Astrocyte (in vitro differentiated cells and primary cell): ENCODE measurements at regions not wholly inside any gene's neighbourhood (a gene's known extent, or its start where the extent isn't known, plus 50 kb on each side); places are given as distances from the start of the nearest gene placed in this dataset.

ENCODE experiments used
- DNase-seq: peaks from one replicate; pipeline ENCODE4 v3.0.0-alpha.2; 2010; ENCODE audit warnings: low read depth
- FAIRE-seq: peaks from 2 replicates; lab custom pipeline; 2011; peaks lifted over from hg19 to GRCh38; lab: Jason Lieb, UNC
- H2AFZ ChIP-seq: 2 replicates; pipeline ENCODE4 v1.6.0; 2012; ENCODE audit warnings: low read depth, low read length, inconsistent platforms
- H3K27ac ChIP-seq: 2 replicates; pipeline ENCODE4 v1.5.1; 2011; ENCODE audit warnings: low read depth, low read length, inconsistent platforms
- H3K27me3 ChIP-seq: 2 replicates; pipeline ENCODE4 v1.6.0; 2011; ENCODE audit warnings: low read length, inconsistent platforms; ENCODE audit not compliant: insufficient read depth
- H3K36me3 ChIP-seq: 2 replicates; pipeline ENCODE4 v1.5.1; 2011; ENCODE audit warnings: low read length, inconsistent platforms; ENCODE audit not compliant: insufficient read depth
- H3K4me1 ChIP-seq: 2 replicates; pipeline ENCODE4 v1.5.1; 2011; ENCODE audit warnings: low read length, inconsistent platforms; ENCODE audit not compliant: insufficient read depth
- H3K4me2 ChIP-seq: 2 replicates; pipeline ENCODE4 v1.6.0; 2012; ENCODE audit warnings: low read length, inconsistent platforms
- H3K4me3 ChIP-seq: 2 replicates; pipeline ENCODE4 v1.5.1; 2011; ENCODE audit warnings: low read depth, mild to moderate bottlenecking, low read length, inconsistent platforms; ENCODE audit not compliant: insufficient read depth
- H3K79me2 ChIP-seq: 2 replicates; pipeline ENCODE4 v1.6.0; 2012; ENCODE audit warnings: mild to moderate bottlenecking, low read length, inconsistent platforms; ENCODE audit not compliant: insufficient read depth
- H3K9ac ChIP-seq: 2 replicates; pipeline ENCODE4 v1.6.0; 2012; ENCODE audit warnings: mild to moderate bottlenecking, low read length, inconsistent platforms
- H3K9me3 ChIP-seq: 2 replicates; pipeline ENCODE4 v1.5.1; 2012; ENCODE audit warnings: low read depth, mild to moderate bottlenecking, low read length, inconsistent platforms; ENCODE audit not compliant: insufficient read depth
- H4K20me1 ChIP-seq: 2 replicates; pipeline ENCODE4 v1.6.0; 2012; ENCODE audit warnings: low read length, inconsistent platforms; ENCODE audit not compliant: insufficient read depth
- H3K27ac Mint-ChIP-seq: one replicate; pipeline ENCODE4 v1.8.0; 2021; ENCODE audit warnings: mild to moderate bottlenecking, mixed read lengths; ENCODE audit not compliant: unreplicated experiment
- H3K27me3 Mint-ChIP-seq: one replicate; pipeline ENCODE4 v1.8.0; 2021; ENCODE audit warnings: low read depth, mixed read lengths; ENCODE audit not compliant: unreplicated experiment
- H3K36me3 Mint-ChIP-seq: one replicate; pipeline ENCODE4 v1.8.0; 2021; ENCODE audit warnings: low read depth, mixed read lengths; ENCODE audit not compliant: unreplicated experiment
- H3K4me1 Mint-ChIP-seq: one replicate; pipeline ENCODE4 v1.8.0; 2021; ENCODE audit warnings: low read depth, mixed read lengths; ENCODE audit not compliant: unreplicated experiment
- H3K4me3 Mint-ChIP-seq: one replicate; pipeline ENCODE4 v1.8.0; 2021; ENCODE audit warnings: mild to moderate bottlenecking, moderate library complexity, mixed read lengths; ENCODE audit not compliant: unreplicated experiment
- H3K9me3 Mint-ChIP-seq: one replicate; pipeline ENCODE4 v1.8.0; 2021; ENCODE audit warnings: mild to moderate bottlenecking, mixed read lengths; ENCODE audit not compliant: unreplicated experiment
- EZH2 ChIP-seq: IDR thresholded peaks from 2 replicates; pipeline ENCODE4 v1.6.1; 2012; ENCODE audit warnings: mild to moderate bottlenecking, low read length, inconsistent platforms; ENCODE audit not compliant: insufficient read depth
- TF ChIP-seq, protein P1 (sequence below): IDR thresholded peaks from 2 replicates; pipeline ENCODE4 v1.5.1; 2011; ENCODE audit warnings: low read depth, mild to moderate bottlenecking, inconsistent platforms, low read length, moderate library complexity; ENCODE audit not compliant: insufficient read depth

DNA sequence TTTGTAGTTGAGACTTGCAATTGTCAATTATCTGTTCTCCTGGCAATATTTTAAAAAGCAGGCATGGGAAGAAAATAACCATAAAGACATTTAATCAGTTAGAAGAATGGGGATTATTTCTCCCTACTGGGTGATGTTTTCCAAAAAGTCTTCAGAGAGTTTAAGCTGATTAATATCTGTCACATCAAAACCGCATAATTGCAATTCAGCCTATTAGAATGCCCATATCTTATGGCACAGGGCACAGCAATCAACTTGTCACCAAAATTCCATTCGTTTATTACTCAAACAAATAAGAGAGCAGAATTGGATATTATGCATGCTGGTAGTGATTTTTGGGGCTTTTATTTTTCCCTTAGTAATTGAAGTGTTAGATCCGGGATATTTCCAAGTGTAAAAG is 218.7 kb downstream of the RNF144B start:
- no peak for FAIRE-seq
- Mint-ChIP-seq H3K4me1 (no peaks in the 10 kb centered on the region), H3K27ac (no peak overlapping the region), H3K4me3 (no peak overlapping the region), H3K27me3 (peaks cover 2% of the 10 kb centered on the region), H3K9me3 (no peaks in the 10 kb centered on the region), H3K36me3 (no peaks in the 10 kb centered on the region)
- H3K79me2 ChIP-seq, result no peaks in the 10 kb centered on the region
- H3K4me3 ChIP-seq, result no peak overlapping the region
- no peaks in the 10 kb centered on the region for H3K36me3 ChIP-seq
- no peak overlapping the region for H3K9ac ChIP-seq
- H3K9me3 ChIP-seq, result no peaks in the 10 kb centered on the region
- H3K27me3 ChIP-seq, result no peaks in the 10 kb centered on the region
- no peak overlapping the region for H2AFZ ChIP-seq
- no peaks in the 10 kb centered on the region for H4K20me1 ChIP-seq
- H3K4me1 ChIP-seq, result no peaks in the 10 kb centered on the region
- no peak overlapping the region for H3K27ac ChIP-seq
- TF ChIP-seq, protein P1, sequence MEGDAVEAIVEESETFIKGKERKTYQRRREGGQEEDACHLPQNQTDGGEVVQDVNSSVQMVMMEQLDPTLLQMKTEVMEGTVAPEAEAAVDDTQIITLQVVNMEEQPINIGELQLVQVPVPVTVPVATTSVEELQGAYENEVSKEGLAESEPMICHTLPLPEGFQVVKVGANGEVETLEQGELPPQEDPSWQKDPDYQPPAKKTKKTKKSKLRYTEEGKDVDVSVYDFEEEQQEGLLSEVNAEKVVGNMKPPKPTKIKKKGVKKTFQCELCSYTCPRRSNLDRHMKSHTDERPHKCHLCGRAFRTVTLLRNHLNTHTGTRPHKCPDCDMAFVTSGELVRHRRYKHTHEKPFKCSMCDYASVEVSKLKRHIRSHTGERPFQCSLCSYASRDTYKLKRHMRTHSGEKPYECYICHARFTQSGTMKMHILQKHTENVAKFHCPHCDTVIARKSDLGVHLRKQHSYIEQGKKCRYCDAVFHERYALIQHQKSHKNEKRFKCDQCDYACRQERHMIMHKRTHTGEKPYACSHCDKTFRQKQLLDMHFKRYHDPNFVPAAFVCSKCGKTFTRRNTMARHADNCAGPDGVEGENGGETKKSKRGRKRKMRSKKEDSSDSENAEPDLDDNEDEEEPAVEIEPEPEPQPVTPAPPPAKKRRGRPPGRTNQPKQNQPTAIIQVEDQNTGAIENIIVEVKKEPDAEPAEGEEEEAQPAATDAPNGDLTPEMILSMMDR, result no peak
- no peak for TF ChIP-seq EZH2
- H3K4me2 ChIP-seq, result no peak overlapping the region
- no peak for DNase-seq

DNA sequence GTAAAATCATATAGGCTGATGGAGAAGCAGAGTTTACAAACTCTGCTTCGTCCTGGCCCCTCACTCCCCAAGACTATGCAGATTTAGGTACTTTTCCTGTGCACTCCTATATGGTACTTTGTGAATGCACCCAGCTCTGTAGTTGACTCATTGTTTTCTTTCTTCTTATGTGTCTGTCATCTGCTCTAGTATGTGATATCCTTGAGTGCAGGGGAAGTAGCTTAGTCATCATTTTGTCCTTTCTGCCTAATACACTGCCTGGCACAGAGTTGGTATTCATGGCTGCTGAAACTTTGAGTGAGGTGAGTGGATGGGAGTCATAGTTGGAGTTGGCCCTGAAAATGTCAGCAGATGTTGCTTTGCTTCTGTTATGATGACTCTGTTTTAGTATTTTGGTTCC is 222.6 kb downstream of the RNF144B start:
- H3K9ac ChIP-seq, result no peak overlapping the region
- H3K27me3 Mint-ChIP-seq, result no peaks in the 10 kb centered on the region
- no peaks in the 10 kb centered on the region for H3K4me1 Mint-ChIP-seq

DNA sequence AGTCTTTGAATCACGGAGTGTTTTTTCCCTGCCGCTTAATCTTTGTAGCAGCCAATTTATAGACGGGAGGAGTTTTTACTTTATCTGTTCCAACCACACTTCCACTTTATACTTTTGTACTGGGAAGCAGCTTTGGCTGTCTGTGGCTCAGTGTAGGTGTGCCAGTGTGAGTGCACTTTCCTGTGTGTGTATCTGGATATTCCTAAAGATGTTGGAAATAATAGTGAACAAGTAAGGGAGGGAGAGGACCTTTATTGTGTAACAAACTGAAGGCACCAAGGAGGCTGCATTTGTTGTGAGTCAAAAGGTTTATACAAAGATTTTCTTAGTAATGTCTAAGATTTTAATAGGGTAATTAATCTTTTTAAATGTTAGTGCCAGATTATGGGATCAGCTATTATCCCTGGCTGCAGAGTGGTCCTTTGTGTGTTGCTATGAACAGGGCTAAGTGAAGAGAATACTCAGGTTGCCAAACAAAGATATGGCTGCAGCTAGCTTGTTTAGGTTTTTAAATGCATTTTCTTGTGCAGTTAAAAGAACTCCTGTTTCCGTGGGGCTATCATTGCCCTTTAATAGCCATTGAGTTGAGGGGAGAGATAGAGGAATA is 226.3 kb downstream of the RNF144B start:
- Mint-ChIP-seq H3K4me1 (no peaks in the 10 kb centered on the region), H3K9me3 (peaks cover 4% of the 10 kb centered on the region), H3K27ac (no peak overlapping the region), H3K36me3 (no peaks in the 10 kb centered on the region), H3K4me3 (no peak overlapping the region), H3K27me3 (no peaks in the 10 kb centered on the region)
- Histone ChIP-seq H3K9ac (no peak overlapping the region), H3K27ac (no peak overlapping the region), H3K4me3 (no peak overlapping the region), H3K9me3 (no peaks in the 10 kb centered on the region), H2AFZ (no peak overlapping the region), H3K4me2 (no peak overlapping the region), H4K20me1 (no peaks in the 10 kb centered on the region), H3K27me3 (peaks cover 4% of the 10 kb centered on the region), H3K36me3 (no peaks in the 10 kb centered on the region), H3K4me1 (no peaks in the 10 kb centered on the region), H3K79me2 (no peaks in the 10 kb centered on the region)
- FAIRE-seq (no peak), DNase-seq (no peak)
- no peak for TF ChIP-seq EZH2
- TF ChIP-seq, protein P1, result no peak

More for the DNA sequence above, 222.6 kb downstream of the RNF144B start:
- Histone ChIP-seq H3K9me3 (no peaks in the 10 kb centered on the region), H3K36me3 (no peaks in the 10 kb centered on the region), H2AFZ (no peak overlapping the region), H4K20me1 (no peaks in the 10 kb centered on the region), H3K4me2 (no peak overlapping the region), H3K4me3 (no peak overlapping the region), H3K4me1 (no peaks in the 10 kb centered on the region), H3K79me2 (no peaks in the 10 kb centered on the region), H3K27me3 (peaks cover 4% of the 10 kb centered on the region), H3K27ac (no peak overlapping the region)
- Mint-ChIP-seq H3K36me3 (no peaks in the 10 kb centered on the region), H3K4me3 (no peak overlapping the region), H3K9me3 (no peaks in the 10 kb centered on the region), H3K27ac (no peak overlapping the region)
- TF ChIP-seq, protein P1, result no peak
- FAIRE-seq (no peak), DNase-seq (no peak)
